ENCODE measurements at regions not wholly inside any gene's neighbourhood (a gene's known extent, or its start where the extent isn't known, plus 50 kb on each side); places are given as distances from the start of the nearest gene placed in this dataset.

DNA sequence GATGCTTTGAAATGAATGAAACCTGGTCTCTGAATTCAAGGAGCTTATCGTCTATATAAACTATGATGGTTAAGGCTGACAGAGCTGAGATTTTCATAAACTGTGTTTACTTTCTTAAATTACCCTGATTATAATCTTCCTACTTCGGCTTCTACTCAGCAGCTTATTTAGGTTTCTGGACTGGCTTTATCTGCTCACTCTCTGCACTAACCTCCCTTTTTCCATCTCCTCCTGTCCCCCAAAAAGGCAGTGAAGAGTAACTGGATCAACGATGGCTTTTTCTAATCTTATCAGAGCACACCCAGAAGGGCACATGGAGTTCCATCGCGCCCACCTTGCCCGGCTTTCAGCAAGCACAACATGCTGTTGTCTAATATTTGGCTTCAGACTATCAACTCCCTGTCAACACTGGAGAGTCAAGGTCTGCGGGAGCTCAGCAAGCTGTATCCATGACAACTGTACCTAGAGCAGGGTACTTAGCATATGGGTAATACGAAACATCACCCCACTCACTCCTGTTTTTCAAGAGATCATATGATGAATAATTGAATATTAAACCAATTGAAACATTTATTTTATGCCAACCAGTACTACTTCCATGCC, 417.3 kb downstream of the GABRB3 start:
- H3K4me1 ChIP-seq: no peaks in the 10 kb centered on the region
- no peaks in the 10 kb centered on the region for H3K9me3 ChIP-seq
- H3K27me3 ChIP-seq: no peaks in the 10 kb centered on the region
- intact Hi-C loops (cut with DNase I): no loop called here
- TF ChIP-seq POLR2A (IDR thresholded peaks at IDR 0.05): no peak
- TF ChIP-seq, protein P1, sequence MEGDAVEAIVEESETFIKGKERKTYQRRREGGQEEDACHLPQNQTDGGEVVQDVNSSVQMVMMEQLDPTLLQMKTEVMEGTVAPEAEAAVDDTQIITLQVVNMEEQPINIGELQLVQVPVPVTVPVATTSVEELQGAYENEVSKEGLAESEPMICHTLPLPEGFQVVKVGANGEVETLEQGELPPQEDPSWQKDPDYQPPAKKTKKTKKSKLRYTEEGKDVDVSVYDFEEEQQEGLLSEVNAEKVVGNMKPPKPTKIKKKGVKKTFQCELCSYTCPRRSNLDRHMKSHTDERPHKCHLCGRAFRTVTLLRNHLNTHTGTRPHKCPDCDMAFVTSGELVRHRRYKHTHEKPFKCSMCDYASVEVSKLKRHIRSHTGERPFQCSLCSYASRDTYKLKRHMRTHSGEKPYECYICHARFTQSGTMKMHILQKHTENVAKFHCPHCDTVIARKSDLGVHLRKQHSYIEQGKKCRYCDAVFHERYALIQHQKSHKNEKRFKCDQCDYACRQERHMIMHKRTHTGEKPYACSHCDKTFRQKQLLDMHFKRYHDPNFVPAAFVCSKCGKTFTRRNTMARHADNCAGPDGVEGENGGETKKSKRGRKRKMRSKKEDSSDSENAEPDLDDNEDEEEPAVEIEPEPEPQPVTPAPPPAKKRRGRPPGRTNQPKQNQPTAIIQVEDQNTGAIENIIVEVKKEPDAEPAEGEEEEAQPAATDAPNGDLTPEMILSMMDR (IDR thresholded peaks at IDR 0.05): no peak
- no peaks in the 10 kb centered on the region for H3K36me3 ChIP-seq (replicated peaks in 1 of 2; ENCODE audit: insufficient read depth in 1 of 2, low read depth in 2 of 2)
- H3K27ac ChIP-seq: no peak overlapping the region
- 13 to 20% methylated on average over 8 of the region's 8 CpGs for WGBS, 2 donors
- ATAC-seq (no peak), DNase-seq (no peak)
- no peak overlapping the region for H3K4me3 ChIP-seq

DNA sequence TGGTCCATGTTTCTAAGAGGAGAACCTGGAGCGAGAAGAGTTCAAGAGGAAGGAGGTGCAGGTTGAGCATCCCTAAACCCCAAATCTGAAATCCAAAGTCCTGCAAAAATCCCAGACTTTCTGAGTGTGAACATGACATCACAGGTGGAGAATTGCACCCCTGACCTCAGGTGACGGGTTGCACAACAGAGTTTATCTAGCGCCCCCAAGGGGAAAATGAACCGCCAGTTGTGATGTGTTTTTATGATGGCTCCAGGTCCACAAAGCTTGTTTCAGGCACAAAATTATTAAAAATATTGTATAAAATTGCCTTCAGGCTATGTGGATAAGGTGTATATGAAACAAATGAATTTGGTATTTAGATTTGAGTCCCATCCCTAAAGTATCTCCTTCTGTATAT, 420.0 kb downstream of the GABRB3 start:
- ATAC-seq (no peak), DNase-seq (no peak)
- 59 to 67% methylated on average over 4 of the region's 4 CpGs for WGBS, 2 donors
- Histone ChIP-seq H3K36me3 (replicated peaks in 1 of 2; ENCODE audit: insufficient read depth in 1 of 2, low read depth in 2 of 2) (no peaks in the 10 kb centered on the region), H3K4me1 (no peaks in the 10 kb centered on the region), H3K27ac (no peak overlapping the region), H3K9me3 (peaks cover 0 to 3% (median 0%) of the 10 kb centered on the region in 3 donors), H3K27me3 (no peaks in the 10 kb centered on the region), H3K4me3 (no peak overlapping the region)
- intact Hi-C loops (cut with DNase I): no loop called here
- TF ChIP-seq, protein P1 (IDR thresholded peaks at IDR 0.05): no peak
- no peak for TF ChIP-seq POLR2A (IDR thresholded peaks at IDR 0.05)

DNA sequence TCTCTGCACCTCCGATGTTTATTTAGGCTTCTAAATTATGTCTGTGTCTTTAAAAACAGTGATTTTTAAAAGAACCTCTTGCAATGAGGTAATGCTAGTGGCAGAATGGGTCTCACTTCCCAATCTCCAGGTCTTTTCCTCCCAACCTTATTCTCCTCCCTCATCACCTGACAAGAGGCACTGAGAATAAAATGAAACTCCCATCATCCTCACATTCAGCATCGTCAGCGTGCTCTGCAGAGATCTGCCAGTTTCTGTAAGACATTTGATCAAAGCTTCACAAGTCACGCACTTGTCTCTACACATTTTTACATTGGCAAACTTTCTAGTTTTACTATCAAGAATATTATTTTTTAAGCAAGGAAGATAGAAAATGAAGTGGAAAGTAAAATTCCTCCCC, 420.5 kb downstream of the GABRB3 start:
- WGBS, 2 donors: 46 to 50% methylated on average over 4 of the region's 4 CpGs
- Histone ChIP-seq H3K36me3 (replicated peaks in 1 of 2; ENCODE audit: insufficient read depth in 1 of 2, low read depth in 2 of 2) (no peaks in the 10 kb centered on the region), H3K4me1 (no peaks in the 10 kb centered on the region), H3K27ac (no peak overlapping the region), H3K27me3 (no peaks in the 10 kb centered on the region), H3K4me3 (no peak overlapping the region), H3K9me3 (peaks cover 0 to 3% (median 0%) of the 10 kb centered on the region in 3 donors)
- intact Hi-C loops (cut with DNase I): no loop called here
- no peak for DNase-seq
- ATAC-seq: no peak
- TF ChIP-seq POLR2A (IDR thresholded peaks at IDR 0.05): no peak
- TF ChIP-seq, protein P1 (IDR thresholded peaks at IDR 0.05): no peak

DNA sequence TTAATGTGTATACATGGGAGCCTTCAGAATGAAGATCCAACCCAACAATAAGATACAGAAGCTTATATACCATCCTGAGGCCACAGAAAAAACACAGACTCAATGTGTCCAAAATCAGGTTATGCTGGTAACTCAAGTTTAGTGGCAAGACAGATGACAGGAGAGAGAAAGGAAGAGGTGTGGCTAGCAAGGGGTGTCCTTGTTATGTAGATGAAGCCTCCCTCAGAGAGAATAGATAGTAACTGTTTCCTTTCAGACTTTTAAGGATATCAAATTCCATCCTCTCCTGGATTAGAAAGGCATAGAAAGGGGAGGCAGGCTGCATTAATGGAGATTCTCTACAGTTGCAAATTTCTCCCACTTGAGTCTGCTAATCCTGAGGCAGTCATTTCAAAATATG, 447.4 kb downstream of the GABRB3 start:
- H3K36me3 ChIP-seq (replicated peaks in 1 of 2; ENCODE audit: insufficient read depth in 1 of 2, low read depth in 2 of 2): no peaks in the 10 kb centered on the region
- no peaks in the 10 kb centered on the region for H3K27me3 ChIP-seq
- no peak for ATAC-seq
- TF ChIP-seq POLR2A (IDR thresholded peaks at IDR 0.05): no peak
- TF ChIP-seq, protein P1 (IDR thresholded peaks at IDR 0.05): no peak
- no peak overlapping the region for H3K27ac ChIP-seq
- no peak overlapping the region for H3K4me3 ChIP-seq
- intact Hi-C loops (cut with DNase I): no loop called here
- H3K9me3 ChIP-seq: no peaks in the 10 kb centered on the region
- no peak for DNase-seq
- H3K4me1 ChIP-seq: no peaks in the 10 kb centered on the region

DNA sequence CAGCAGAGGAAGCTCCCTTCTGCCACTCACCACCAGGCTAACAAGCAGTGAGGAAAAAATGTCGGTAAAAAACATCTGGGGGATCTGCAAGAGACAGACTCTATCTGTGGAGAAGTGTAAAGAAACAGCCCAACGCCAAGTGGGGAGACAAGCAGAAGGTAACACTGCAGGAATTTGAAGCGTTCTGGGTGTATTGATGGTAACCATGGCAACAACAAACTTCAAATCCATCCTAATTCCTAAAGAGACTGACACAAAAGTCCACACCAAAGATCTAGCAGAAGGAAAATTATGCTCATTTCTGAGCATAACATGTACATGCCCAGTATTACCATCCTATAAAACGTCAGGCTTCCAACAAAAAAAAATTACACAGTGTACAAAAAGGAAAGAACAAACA, 449.3 kb downstream of the GABRB3 start:
- Histone ChIP-seq H3K27ac (no peak overlapping the region), H3K36me3 (replicated peaks in 1 of 2; ENCODE audit: insufficient read depth in 1 of 2, low read depth in 2 of 2) (no peaks in the 10 kb centered on the region), H3K4me1 (no peaks in the 10 kb centered on the region), H3K9me3 (no peaks in the 10 kb centered on the region), H3K4me3 (no peak overlapping the region), H3K27me3 (no peaks in the 10 kb centered on the region)
- ATAC-seq (no peak), DNase-seq (no peak)
- TF ChIP-seq, protein P1 (IDR thresholded peaks at IDR 0.05): no peak
- TF ChIP-seq POLR2A (IDR thresholded peaks at IDR 0.05): no peak
- WGBS, 2 donors: 41 to 49% methylated on average over 4 of the region's 4 CpGs
- intact Hi-C loops (cut with DNase I): no loop called here

Measured in body of pancreas (tissue), 4 donors.